Activated CD8-positive, alpha-beta memory T cell treated with anti-CD3 and anti-CD28 coated beads, Interleukin-2, amount 50 U/mL, for 1 hour (primary cell): ENCODE measurements at regions not wholly inside any gene's neighbourhood (a gene's known extent, or its start where the extent isn't known, plus 50 kb on each side); places are given as distances from the start of the nearest gene placed in this dataset.

Experiments used
- DNase-seq: peaks from one replicate; pipeline ENCODE4 v3.0.0-alpha.2; 2020; ENCODE audit errors: extremely low read depth

DNA sequence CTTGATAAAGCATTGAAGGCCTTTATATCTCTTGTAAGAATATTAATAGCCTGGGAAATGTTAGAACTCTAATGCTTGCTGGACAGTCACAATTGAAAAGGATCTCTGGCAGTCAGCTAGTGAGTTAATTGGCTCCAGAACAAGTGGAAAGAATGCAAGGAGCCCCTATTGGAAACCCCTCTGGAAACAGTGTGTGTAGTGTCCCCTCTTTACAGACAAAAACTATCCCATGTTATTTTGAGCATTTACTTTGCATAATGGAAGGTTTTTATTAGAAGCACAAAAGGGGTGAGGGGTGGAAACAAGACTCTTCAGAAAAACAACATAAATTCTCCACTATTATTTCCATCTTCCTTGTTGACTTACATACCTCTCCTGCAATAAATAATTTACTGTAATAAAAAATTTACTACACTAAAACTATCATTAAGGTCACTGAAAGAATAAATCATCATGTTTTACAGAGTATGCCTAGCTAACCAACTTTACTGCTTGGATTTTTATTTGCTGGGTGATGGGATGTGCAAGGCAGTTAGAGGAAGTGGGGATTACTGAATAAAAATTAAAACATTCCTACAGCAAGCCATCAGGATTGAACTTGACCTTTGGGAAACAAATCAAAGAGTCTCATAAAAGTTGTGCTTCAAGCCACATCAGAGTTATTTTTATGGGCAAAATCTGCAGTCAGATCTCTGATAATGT lies 610.4 kb downstream of the TBC1D4 start:
- DNase-seq, result no peak

DNA sequence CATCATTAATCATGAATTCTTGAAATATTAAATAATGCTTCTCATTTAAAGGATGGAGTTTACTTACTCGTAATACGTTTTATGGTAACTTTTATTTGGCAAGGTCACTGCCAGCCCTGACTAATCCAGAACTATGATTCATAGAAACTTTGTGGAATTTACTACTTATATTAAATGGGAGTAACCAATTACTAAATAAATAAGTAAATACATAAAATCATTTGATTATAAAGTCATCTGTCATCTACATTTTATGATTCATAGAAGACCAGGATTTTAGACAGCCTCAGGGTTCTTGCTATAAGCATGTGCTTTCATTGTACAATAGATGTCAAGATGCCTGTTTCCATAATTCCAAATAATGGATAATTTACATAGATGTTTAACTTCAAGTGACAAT lies 611.1 kb downstream of the TBC1D4 start:
- DNase-seq, result no peak

DNA sequence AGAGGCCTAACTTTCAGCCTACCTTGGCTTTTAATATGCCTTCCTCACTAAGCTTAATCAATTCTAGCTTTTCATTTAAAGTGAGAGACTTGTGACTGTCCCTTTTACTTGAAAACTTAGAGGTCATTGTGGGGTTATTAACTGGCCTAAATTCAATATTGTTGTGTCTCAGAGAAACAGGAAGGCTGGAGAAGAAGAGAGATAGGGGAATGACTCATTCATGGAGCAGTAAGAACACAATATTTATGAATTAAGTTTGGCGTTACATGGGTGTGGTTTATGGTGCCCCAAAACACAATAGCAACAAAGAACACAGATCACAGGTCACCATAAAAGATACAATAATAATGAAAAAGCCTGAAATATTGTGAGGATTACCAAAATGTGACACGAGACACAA lies 612.1 kb downstream of the TBC1D4 start:
- DNase-seq, result no peak

GRCh38 chr13:74868049-74868448 lies 613.9 kb downstream of the TBC1D4 start:
- DNase-seq, result no peak

GRCh38 chr13:74867460-74867859 lies 614.5 kb downstream of the TBC1D4 start:
- DNase-seq, result no peak

- DNase-seq, result no peak
Observed at GRCh38 chr13:74866101-74866500, 615.9 kb downstream of the TBC1D4 start.

DNA sequence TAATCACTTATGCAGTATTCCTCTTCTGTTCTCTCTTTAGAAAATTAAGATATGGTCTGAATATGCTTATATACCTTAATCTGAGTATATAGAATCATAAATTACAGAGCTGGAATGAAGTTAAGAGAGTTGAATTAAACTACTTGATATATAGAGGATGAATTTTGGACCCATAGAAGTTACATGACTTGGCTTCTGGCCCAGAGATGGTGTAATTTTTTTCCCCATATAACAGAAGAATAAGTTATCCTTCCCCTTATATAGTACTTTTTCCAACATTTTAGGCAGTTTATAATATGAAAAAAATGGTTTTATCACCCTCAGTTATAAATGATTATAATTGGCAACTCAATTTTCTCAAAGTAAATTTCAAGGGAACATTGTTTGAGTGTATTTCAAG lies 616.3 kb downstream of the TBC1D4 start:
- no peak for DNase-seq

DNA sequence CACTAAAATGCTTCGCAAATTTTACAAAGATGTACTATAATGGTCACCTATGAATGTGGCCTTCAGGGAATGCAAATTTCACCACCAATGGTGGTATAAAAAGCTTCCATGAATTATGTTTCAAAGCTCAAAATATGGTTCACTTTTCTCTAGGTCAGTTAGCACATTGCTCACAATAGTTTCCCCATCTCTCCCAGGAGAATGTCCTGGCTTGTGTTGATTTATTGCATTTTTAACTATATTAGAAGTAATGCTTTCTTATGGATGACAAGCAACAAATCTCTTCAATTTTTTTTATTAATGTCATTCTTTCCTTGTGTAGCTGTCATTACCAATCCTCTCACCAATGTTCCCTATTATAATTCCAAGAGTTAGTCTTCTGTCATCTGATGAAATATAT lies 621.2 kb downstream of the TBC1D4 start:
- DNase-seq, result no peak

DNA sequence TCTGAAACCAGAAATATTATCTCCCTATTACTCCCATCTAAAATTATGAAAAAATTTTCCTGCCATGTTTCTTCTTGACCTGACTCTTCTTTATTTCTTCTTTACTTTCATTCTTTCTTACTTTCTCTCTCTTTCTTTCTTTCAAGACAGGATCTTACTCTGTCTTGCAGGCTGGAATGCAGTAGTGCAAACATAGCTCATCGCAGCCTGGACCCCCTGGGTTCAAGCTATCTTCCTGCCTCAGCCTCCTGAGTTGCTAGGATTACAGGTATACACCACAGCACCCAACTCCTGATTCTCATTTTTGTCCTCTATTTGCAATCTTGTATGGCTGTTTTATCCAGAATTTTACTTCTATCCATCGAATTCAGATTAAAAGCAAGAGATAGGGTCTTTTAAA lies 631.1 kb downstream of the TBC1D4 start:
- no peak for DNase-seq

DNA sequence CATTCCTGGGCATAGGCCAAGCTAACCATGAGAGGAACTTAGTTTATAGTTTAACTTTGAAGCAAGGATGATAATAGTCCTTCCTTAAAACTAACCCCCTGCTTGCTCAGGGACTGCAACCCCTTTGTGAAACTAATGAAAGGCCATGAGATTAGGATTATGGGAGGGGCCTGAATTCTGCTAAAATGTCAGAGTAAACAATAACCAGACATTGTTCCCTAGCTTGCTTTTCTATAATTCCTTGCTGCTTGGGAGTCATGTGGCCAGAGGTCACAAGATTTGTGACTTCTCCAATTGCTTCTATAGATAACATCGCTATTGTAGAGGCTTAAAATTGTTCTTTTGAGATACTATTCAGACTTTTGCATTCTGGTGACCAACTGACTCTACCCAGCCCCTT lies 634.0 kb downstream of the TBC1D4 start:
- DNase-seq, result no peak

DNA sequence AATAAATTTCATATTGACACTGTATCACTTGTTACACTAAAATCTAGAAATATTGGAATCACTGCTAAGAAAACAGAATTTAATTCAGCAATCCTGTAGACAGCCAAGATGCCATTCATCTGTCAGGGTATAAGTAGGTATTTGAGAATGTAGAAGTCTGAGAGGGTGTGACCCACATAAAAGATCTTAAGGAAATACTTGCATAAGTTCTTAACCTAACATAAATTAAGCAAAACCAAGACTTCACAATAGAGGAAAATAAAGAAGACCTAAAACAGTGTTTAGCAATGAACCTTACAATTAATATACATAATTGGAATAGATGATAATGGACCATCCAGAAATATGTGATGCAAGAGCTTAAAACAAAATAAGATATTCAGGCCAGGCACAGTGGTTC lies 636.2 kb downstream of the TBC1D4 start:
- no peak for DNase-seq

GRCh38 chr13:74841651-74842050 lies 640.3 kb downstream of the TBC1D4 start:
- DNase-seq, result no peak

DNA sequence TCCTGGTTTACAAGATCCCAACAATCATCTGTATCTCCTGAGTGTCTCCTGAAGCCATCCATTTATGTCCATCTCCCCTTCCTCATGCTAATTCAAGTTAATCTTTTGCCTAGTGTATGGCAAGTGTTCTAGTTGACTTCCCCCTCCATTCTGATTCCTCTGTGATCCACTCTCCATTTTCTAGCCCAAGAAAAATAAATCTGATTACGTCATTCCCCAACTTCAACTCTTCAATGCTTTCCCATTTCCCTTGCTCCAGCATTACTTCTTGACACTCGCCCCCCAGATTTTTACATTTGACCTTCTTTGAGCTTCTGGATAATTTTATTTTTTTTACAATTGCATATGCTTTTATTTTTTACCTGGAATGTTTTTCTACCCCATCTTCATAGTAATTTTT lies 640.8 kb downstream of the TBC1D4 start:
- no peak for DNase-seq

DNA sequence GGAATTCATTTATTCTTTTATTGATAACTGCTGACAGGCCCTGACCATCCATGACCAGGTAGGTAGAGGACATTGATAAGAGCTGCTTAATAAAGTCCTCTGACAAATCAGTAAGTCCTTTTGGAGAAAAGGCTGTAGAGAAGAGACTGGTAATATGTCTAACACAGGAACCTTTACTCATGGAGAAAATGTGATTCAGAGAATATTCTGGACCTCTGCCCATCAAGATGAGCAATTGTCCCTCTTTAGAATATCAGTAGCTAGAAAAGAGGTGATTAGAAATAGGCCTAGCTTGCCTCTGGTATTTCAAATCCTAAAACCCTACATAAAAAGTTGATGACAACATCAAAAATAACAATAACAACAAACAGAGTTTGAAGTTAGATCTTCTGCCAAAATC lies 642.3 kb downstream of the TBC1D4 start:
- DNase-seq, result no peak

DNA sequence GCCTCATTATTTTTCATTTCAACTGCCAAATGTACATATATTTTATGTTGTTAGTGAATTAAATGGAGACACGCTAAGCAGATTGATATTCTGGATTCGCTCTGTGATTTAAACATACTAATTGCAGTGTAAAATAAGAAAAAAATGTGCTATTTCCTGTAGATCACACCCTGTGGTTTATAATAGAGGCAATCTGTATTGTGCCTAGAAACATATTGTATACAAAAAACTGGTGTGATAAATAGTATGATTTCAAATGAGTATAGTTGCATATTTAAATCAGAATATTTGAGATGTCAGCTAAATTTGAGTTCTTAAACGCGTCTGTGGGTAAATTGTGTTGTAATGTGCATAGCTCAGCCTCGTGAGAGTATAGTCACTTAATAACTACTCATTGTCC lies 643.9 kb downstream of the TBC1D4 start:
- no peak for DNase-seq

DNA sequence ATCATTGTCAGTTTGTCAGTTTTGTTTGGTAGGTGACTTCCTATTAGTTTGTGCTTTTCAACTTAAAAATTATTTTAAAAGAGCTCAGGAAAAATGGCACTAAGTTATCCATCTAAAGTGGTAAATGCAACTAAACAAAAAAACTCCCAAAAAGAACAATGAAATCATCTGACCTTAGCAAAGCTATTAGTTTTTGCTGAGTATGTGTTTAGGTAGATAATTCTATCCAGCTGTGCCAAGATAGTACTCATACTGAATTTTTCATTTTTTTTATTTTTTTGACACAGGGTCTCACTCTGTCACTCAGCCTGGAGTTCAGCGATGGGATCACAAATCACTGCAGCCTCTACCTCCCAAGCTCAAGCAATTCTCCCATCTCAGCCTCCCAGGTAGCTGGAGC lies 645.3 kb downstream of the TBC1D4 start:
- no peak for DNase-seq

DNA sequence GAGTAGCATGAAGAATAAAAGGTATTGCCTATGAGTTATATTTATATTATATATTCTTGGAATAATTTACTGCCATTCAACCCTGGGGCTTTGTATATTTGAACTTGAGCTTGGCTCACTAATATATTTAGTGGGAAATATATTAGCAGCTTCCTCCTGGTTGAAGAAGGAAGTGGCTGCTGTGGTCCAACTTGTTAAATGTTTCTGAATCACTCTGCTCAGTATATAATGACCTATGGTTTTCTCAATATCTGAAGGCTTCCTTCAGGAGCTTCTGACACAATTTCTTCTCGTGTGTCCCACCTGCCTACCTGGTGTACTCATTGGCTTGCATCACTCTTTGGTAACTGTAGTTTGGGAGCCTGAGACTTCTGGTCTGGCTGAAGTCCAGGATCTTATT lies 646.4 kb downstream of the TBC1D4 start:
- no peak for DNase-seq

DNA sequence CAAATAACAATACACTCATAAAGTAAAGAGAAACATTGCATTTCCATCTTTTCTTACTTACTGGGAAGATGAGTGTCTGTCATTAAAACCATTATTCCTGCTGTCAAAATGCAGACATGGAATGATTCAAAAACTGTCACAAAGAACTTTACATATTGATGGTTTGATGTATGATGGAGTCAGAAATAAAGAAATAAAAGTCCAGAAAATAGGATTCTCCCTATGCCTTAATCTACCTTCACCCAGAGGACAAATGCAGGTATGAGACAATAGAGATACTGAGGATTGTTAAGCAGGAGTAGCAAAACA lies 656.1 kb downstream of the TBC1D4 start:
- no peak for DNase-seq

- DNase-seq, result no peak
Observed at GRCh38 chr13:74825152-74825937, 656.6 kb downstream of the TBC1D4 start.

- DNase-seq, result no peak
Observed at GRCh38 chr13:74820809-74821208, 661.2 kb downstream of the TBC1D4 start.

GRCh38 chr13:74819549-74819948 lies 662.4 kb downstream of the TBC1D4 start:
- no peak for DNase-seq

GRCh38 chr13:74816737-74817136 lies 665.2 kb downstream of the TBC1D4 start:
- no peak for DNase-seq

DNA sequence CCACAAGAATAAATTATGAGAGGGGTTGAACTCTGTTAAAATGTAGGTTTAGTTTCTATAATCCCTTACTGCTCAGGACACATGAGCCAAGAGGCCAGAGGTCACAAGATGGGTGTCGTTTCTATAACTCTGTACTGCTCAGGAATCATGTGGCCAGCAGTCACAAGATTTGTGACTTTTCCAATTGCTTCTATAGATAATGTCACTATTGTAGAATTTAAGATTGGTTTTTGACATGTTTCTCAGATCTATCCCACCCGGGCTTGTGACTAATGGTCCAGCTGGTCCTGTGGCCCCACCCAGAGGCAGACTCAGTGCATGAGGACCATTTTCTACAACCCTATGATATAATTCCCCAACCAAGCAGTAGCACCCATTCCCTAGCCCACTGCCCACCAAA lies 662.0 kb upstream of the KLF12 start:
- DNase-seq, result no peak

DNA sequence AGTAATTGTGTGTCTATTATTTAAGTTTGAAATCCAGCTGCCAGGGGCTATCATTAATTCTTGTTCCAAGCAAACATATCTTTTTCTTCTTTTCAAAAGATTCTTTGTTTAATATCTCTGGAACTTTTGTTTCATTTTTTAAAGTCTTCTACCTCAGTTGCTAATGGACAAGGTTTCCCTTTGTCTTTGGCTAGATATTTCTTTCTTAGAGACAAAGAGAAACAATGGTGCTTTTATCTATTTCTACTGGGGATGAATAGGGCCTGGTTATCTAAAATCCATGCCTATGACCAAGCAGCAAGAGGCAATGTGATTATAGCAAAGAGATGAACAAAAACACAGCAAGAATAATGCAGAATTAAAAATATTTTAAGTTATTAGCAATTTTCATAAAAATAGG lies 661.3 kb upstream of the KLF12 start:
- no peak for DNase-seq
